HepG2 (cell line): ENCODE measurements at regions not wholly inside any gene's neighbourhood (a gene's known extent, or its start where the extent isn't known, plus 50 kb on each side); places are given as distances from the start of the nearest gene placed in this dataset.

Experiments
- ATAC-seq: fragments of 200-7000 bp; cut with Tn5 transposase; 3 replicates; pipeline ENCODE4 v1.9.1; 2020; ENCODE audit warnings: mild to moderate bottlenecking, moderate library complexity
- BruUV-seq: library from RNA; stranded (reverse); fragments of 400-500 nt; replicated peaks from 2 replicates; lab custom pipeline; 2021; lab: Mats Ljungman, UMichigan
- CTCF ChIA-PET: fragments of 300-600 bp; formaldehyde crosslinking; extraction: SDS; loops from one replicate; lab custom pipeline; 2021; ENCODE audit warnings: low total read pairs, inconsistent platforms, low intra/inter-chr PET ratio; lab: Yijun Ruan, JAX
- POLR2A ChIA-PET: fragments of 350-600 bp; sonication (Branson Sonifier 250); formaldehyde crosslinking; loops from one replicate; lab custom pipeline; 2020; ENCODE audit warnings: antibody characterized with exemption, inconsistent platforms; lab: Yijun Ruan, JAX
- DNase-seq: peaks from one replicate; pipeline ENCODE4 v3.0.0-alpha.2; 2015; ENCODE audit warnings: low spot score
- FAIRE-seq: peaks from 3 replicates; lab custom pipeline; 2011; peaks lifted over from hg19 to GRCh38; lab: Jason Lieb, UNC
- H2AFZ ChIP-seq: one replicate; pipeline ENCODE4 v1.6.1; 2011; ENCODE audit warnings: low read length, inconsistent platforms
- H3K27ac ChIP-seq: fragments of 300-600 bp; 3 replicates; pipeline ENCODE4 v1.8.0; 2011; ENCODE audit warnings: mixed run types, mild to moderate bottlenecking, mixed read lengths, low read length, inconsistent platforms; ENCODE audit not compliant: insufficient read depth; ENCODE audit errors: extremely low read length
- H3K27me3 ChIP-seq, 2 experiments: fragments of 200-600 bp in 1 of 2; 2 replicates in 1 of 2; 3 replicates in 1 of 2; pipeline versions ENCODE4 v1.6.0 to v1.8.0; 2011; ENCODE audit warnings: low read length in 2 of 2, mild to moderate bottlenecking in 2 of 2, moderate library complexity in 2 of 2, inconsistent platforms in 1 of 2; ENCODE audit not compliant: insufficient read depth in 2 of 2, control insufficient read depth in 1 of 2
- H3K36me3 ChIP-seq, 2 experiments: fragments of 200-600 bp in 1 of 2; replicated peaks in 1 of 2; 2 replicates in 1 of 2; 3 replicates in 1 of 2; pipeline versions ENCODE4 v1.5.1 to v1.8.0; 2011; ENCODE audit warnings: low read length in 2 of 2, inconsistent platforms in 1 of 2; ENCODE audit not compliant: insufficient read depth in 2 of 2, control insufficient read depth in 1 of 2
- H3K4me1 ChIP-seq: 2 replicates; pipeline ENCODE4 v1.5.1; 2012; ENCODE audit warnings: low read length, inconsistent platforms; ENCODE audit not compliant: insufficient read depth
- H3K4me2 ChIP-seq: 2 replicates; pipeline ENCODE4 v1.6.0; 2011; ENCODE audit warnings: low read depth, low read length, inconsistent platforms
- H3K4me3 ChIP-seq, 3 experiments: fragments of 200-600 bp in 1 of 3; sonication (generic), shearing (Covaris generic) in 1 of 3; replicated peaks in 1 of 3; 2 replicates each; pipeline ENCODE4 v1.5.1; 2011 to 2016; ENCODE audit warnings: low read length in 3 of 3, inconsistent platforms in 2 of 3, low read depth in 2 of 3, mild to moderate bottlenecking in 2 of 3, control low read depth in 1 of 3, mixed read lengths in 1 of 3; ENCODE audit not compliant: insufficient read depth in 1 of 3
- H3K79me2 ChIP-seq: one replicate; pipeline ENCODE4 v1.6.1; 2011; ENCODE audit warnings: low read length, inconsistent platforms; ENCODE audit not compliant: insufficient read depth
- H3K9ac ChIP-seq: 2 replicates; pipeline ENCODE4 v1.6.0; 2011; ENCODE audit warnings: mild to moderate bottlenecking, low read depth, low read length, inconsistent platforms; ENCODE audit not compliant: insufficient read depth
- H3K9me3 ChIP-seq: 2 replicates; pipeline ENCODE4 v1.5.1; 2012; ENCODE audit warnings: mild to moderate bottlenecking, low read length
- H4K20me1 ChIP-seq: 2 replicates; pipeline ENCODE4 v1.6.0; 2011; ENCODE audit warnings: inconsistent platforms, mild to moderate bottlenecking, low read length, moderate library complexity; ENCODE audit not compliant: insufficient read depth
- HHEX ChIP-seq: IDR thresholded peaks from 2 replicates; pipeline ENCODE4 v1.6.1; 2016; ENCODE audit warnings: control low read depth
- JUN ChIP-seq: sonication (generic); formaldehyde crosslinking; IDR thresholded peaks from 2 replicates; pipeline ENCODE4 v1.4.0; 2020; ENCODE audit warnings: mild to moderate bottlenecking, missing genetic modification reagents
- KLF15 ChIP-seq: sonication (generic); formaldehyde crosslinking; IDR thresholded peaks from 2 replicates; pipeline ENCODE4 v1.8.1; 2023; ENCODE audit warnings: borderline replicate concordance, mild to moderate bottlenecking, inconsistent platforms, missing genetic modification reagents, mixed read lengths
- NR2F6 ChIP-seq, 2 experiments: IDR thresholded peaks; 2 replicates each; pipeline ENCODE4 v1.6.1; 2016; ENCODE audit warnings: antibody characterized with exemption in 1 of 2, mild to moderate bottlenecking in 1 of 2
- RNF2 ChIP-seq: fragments of 450-650 bp; conservative IDR thresholded peaks from 2 replicates; pipeline ENCODE4 v1.6.1; 2016; ENCODE audit warnings: low read depth
- STAT6 ChIP-seq: sonication (generic); formaldehyde crosslinking; IDR thresholded peaks from 2 replicates; pipeline ENCODE4 v1.4.0; 2020; ENCODE audit warnings: missing genetic modification reagents, mild to moderate bottlenecking, borderline replicate concordance
- TOPORS ChIP-seq: sonication (generic); formaldehyde crosslinking; IDR thresholded peaks from 2 replicates; pipeline ENCODE4 v1.8.0; 2023; ENCODE audit warnings: mild to moderate bottlenecking, missing genetic modification reagents
- ZNF567 ChIP-seq: sonication (generic); formaldehyde crosslinking; IDR thresholded peaks from 2 replicates; pipeline ENCODE4 v1.8.1; 2023; ENCODE audit warnings: mild to moderate bottlenecking, missing genetic modification reagents, borderline replicate concordance
- WGBS: methylation state at CpG from one replicate; pipeline ENCODE4 v1.1.6; 2017; ENCODE audit warnings: low lambda C conversion rate; 5-methylcytosine and 5-hydroxymethylcytosine counted together
- in situ Hi-C: cut with HindIII; loops from 2 replicates; pipeline ENCODE4 v1.10.0; 2017; ENCODE audit warnings: low pct_unique_long_range_greater_than_20kb; ENCODE audit not compliant: extremely low pct_ligation_motif_present
- intact Hi-C: fragments of 100-400 bp; cut with micrococcal nuclease; formaldehyde crosslinking; loops from one replicate; pipeline ENCODE4 v1.10.0; 2022; ENCODE audit not compliant: unreplicated experiment

GRCh38 chr11:127334466-127334865 is 333.9 kb upstream of the KIRREL3 start (continued):
- no peak for TF ChIP-seq STAT6 (CRISPR knock-in tag)
- no peak for TF ChIP-seq NR2F6 (IDR thresholded peaks at IDR 0.05)
- TF ChIP-seq NR2F6 (CRISPR knock-in tag; IDR thresholded peaks at IDR 0.05), result no peak
- no peak for TF ChIP-seq RNF2
- no peak for TF ChIP-seq HHEX
- TF ChIP-seq TOPORS (CRISPR knock-in tag), result no peak

GRCh38 chr11:127332896-127333295 is 332.3 kb upstream of the KIRREL3 start:
- no TSS peak for BruUV-seq

More at GRCh38 chr11:127332896-127333295, 332.3 kb upstream of the KIRREL3 start:
- no peak overlapping the region for H3K27ac ChIP-seq
- in situ Hi-C loops (no loop called here), intact Hi-C loops (no loop called here)
- peaks cover 37% of the 10 kb centered on the region for H3K9me3 ChIP-seq
- H3K4me1 ChIP-seq, result no peaks in the 10 kb centered on the region
- H3K9ac ChIP-seq, result no peak overlapping the region
- no peak overlapping the region for H3K4me3 ChIP-seq
- H3K36me3 ChIP-seq, result no peaks in the 10 kb centered on the region
- DNase-seq (no peak), ATAC-seq (no peak), FAIRE-seq (no peak)
- H3K27me3 ChIP-seq, result no peaks in the 10 kb centered on the region; a peak in 1 of 5 replicates
- WGBS, result 0% methylated on average over 2 of the region's 2 CpGs
- H4K20me1 ChIP-seq, result no peaks in the 10 kb centered on the region
- ChIA-PET CTCF (no interaction called here), POLR2A (no interaction called here)
- TF ChIP-seq KLF15 (CRISPR knock-in tag) (no peak), ZNF567 (CRISPR knock-in tag) (no peak), JUN (no peak)
- H3K79me2 ChIP-seq, result no peaks in the 10 kb centered on the region
- H2AFZ ChIP-seq, result no peak overlapping the region
- H3K4me2 ChIP-seq, result no peak overlapping the region
